ENCODE measurements at regions not wholly inside any gene's neighbourhood (a gene's known extent, or its start where the extent isn't known, plus 50 kb on each side); places are given as distances from the start of the nearest gene placed in this dataset.

DNA sequence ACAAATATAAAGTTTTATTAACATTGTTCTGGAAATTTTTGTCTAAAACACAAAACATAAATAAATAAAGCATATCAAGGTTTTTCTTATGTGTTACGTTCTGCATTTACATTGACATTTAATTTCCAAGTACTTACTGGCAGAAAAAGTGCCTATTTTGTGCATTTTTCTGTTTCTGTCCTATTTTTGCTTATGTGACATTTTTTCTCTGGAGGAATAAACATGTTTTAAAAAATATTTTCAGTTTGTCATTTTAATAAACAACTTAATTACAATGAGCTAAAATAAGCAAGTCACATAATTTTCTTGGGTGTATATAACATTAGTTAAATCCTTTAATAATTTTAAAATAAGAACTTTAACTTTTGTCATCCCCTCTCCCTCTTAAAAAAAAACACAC, 94.4 kb upstream of the HS3ST5 start:
- no peaks in the 10 kb centered on the region for H3K9me3 ChIP-seq (ENCODE audit: low read depth)
- Mint-ChIP-seq H3K27me3 (ENCODE audit: insufficient read depth, low read depth) (peaks cover 4% of the 10 kb centered on the region), H3K27ac (no peak overlapping the region), H3K9me3 (no peaks in the 10 kb centered on the region), H3K4me3 (no peak overlapping the region), H3K36me3 (no peaks in the 10 kb centered on the region), H3K4me1 (peaks cover 6% of the 10 kb centered on the region)
- H3K36me3 ChIP-seq, result no peaks in the 10 kb centered on the region
- TF ChIP-seq EZH2 (IDR thresholded peaks at IDR 0.05) (no peak), EZH2phosphoT487 (IDR thresholded peaks at IDR 0.05) (no peak)
- TF ChIP-seq, protein P1, sequence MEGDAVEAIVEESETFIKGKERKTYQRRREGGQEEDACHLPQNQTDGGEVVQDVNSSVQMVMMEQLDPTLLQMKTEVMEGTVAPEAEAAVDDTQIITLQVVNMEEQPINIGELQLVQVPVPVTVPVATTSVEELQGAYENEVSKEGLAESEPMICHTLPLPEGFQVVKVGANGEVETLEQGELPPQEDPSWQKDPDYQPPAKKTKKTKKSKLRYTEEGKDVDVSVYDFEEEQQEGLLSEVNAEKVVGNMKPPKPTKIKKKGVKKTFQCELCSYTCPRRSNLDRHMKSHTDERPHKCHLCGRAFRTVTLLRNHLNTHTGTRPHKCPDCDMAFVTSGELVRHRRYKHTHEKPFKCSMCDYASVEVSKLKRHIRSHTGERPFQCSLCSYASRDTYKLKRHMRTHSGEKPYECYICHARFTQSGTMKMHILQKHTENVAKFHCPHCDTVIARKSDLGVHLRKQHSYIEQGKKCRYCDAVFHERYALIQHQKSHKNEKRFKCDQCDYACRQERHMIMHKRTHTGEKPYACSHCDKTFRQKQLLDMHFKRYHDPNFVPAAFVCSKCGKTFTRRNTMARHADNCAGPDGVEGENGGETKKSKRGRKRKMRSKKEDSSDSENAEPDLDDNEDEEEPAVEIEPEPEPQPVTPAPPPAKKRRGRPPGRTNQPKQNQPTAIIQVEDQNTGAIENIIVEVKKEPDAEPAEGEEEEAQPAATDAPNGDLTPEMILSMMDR (IDR thresholded peaks at IDR 0.05), result no peak
- H3K27ac ChIP-seq, result no peak overlapping the region
- H2AFZ ChIP-seq (replicated peaks), result no peak overlapping the region
- no peaks in the 10 kb centered on the region for H3K79me2 ChIP-seq (ENCODE audit: low read depth)
- H4K20me1 ChIP-seq (ENCODE audit: low read depth), result no peaks in the 10 kb centered on the region
- no peak overlapping the region for H3K4me3 ChIP-seq
- no peaks in the 10 kb centered on the region for H3F3A ChIP-seq (ENCODE audit: low read depth)
- peaks cover 1% of the 10 kb centered on the region for H3K4me1 ChIP-seq
- no peak overlapping the region for H3K4me2 ChIP-seq
- no peak for DNase-seq (ENCODE audit: low spot score)
- H3K9ac ChIP-seq, result no peak overlapping the region
- no peaks in the 10 kb centered on the region for H3K27me3 ChIP-seq

DNA sequence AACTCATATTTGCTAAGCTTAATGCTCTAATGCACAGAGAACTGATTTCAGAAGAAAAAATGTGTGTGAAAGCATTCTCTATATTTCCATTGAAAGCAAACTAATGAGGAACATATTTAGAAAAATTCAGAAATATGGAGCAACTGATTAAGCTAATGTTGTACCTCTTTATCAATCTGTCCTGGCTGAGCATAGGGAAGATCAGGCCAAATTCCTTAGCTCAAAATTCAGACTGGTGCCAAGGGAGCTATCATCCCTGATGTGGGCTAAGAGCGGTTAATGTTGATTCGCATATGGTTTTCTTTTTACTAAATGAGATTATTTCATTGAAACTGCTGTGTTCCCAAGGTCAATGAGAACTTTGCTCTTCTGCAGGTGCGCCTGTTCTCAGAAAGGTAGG, 93.9 kb upstream of the HS3ST5 start:
- Histone ChIP-seq H4K20me1 (ENCODE audit: low read depth) (no peaks in the 10 kb centered on the region), H3K4me1 (peaks cover 4% of the 10 kb centered on the region), H2AFZ (replicated peaks) (peak overlapping the region; percentile 22), H3K4me3 (no peak overlapping the region), H3K27me3 (no peaks in the 10 kb centered on the region), H3K27ac (no peak overlapping the region), H3K79me2 (ENCODE audit: low read depth) (peaks cover 5% of the 10 kb centered on the region), H3K36me3 (no peaks in the 10 kb centered on the region), H3K9ac (no peak overlapping the region), H3K9me3 (ENCODE audit: low read depth) (no peaks in the 10 kb centered on the region), H3K4me2 (no peak overlapping the region), H3F3A (ENCODE audit: low read depth) (no peaks in the 10 kb centered on the region)
- H3K4me1 Mint-ChIP-seq, result peaks cover 7% of the 10 kb centered on the region
- H3K27ac Mint-ChIP-seq, result no peak overlapping the region
- H3K36me3 Mint-ChIP-seq, result no peaks in the 10 kb centered on the region
- no peaks in the 10 kb centered on the region for H3K9me3 Mint-ChIP-seq
- H3K4me3 Mint-ChIP-seq, result no peak overlapping the region
- peaks cover 4% of the 10 kb centered on the region for H3K27me3 Mint-ChIP-seq (ENCODE audit: insufficient read depth, low read depth)
- TF ChIP-seq, protein P1 (IDR thresholded peaks at IDR 0.05), result no peak
- no peak for TF ChIP-seq EZH2 (IDR thresholded peaks at IDR 0.05)
- TF ChIP-seq EZH2phosphoT487 (IDR thresholded peaks at IDR 0.05), result no peak
- DNase-seq (ENCODE audit: low spot score), result no peak

DNA sequence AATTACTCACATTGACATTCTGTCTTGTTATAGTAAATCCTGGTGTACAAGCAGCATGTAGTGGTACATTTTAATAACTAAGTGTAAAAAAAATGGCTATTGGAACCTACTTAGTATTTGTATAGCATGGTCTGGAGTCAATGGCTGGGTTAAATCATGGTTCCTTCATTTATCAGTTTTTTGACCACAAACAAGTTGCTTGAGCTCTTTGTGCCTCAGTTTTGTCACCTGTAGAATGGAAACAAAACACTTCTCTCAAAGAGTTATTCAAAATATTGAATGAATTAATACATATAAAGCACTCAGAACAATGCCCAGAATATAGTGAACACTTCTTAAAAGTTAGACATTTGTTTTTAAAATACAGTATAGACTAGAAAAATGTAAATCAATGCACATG, 93.2 kb upstream of the HS3ST5 start:
- Mint-ChIP-seq H3K27me3 (ENCODE audit: insufficient read depth, low read depth) (peaks cover 4% of the 10 kb centered on the region), H3K4me3 (no peak overlapping the region), H3K4me1 (peaks cover 14% of the 10 kb centered on the region), H3K9me3 (no peaks in the 10 kb centered on the region), H3K36me3 (no peaks in the 10 kb centered on the region), H3K27ac (no peak overlapping the region)
- Histone ChIP-seq H3K4me2 (no peak overlapping the region), H3F3A (ENCODE audit: low read depth) (no peaks in the 10 kb centered on the region), H2AFZ (replicated peaks) (no peak overlapping the region), H3K79me2 (ENCODE audit: low read depth) (peaks cover 5% of the 10 kb centered on the region), H3K27me3 (no peaks in the 10 kb centered on the region), H3K4me3 (no peak overlapping the region), H4K20me1 (ENCODE audit: low read depth) (no peaks in the 10 kb centered on the region), H3K4me1 (peaks cover 4% of the 10 kb centered on the region), H3K9me3 (ENCODE audit: low read depth) (no peaks in the 10 kb centered on the region), H3K27ac (no peak overlapping the region), H3K36me3 (no peaks in the 10 kb centered on the region), H3K9ac (no peak overlapping the region)
- no peak for TF ChIP-seq EZH2 (IDR thresholded peaks at IDR 0.05)
- TF ChIP-seq, protein P1 (IDR thresholded peaks at IDR 0.05), result no peak
- no peak for TF ChIP-seq EZH2phosphoT487 (IDR thresholded peaks at IDR 0.05)
- DNase-seq (ENCODE audit: low spot score), result no peak

Measured in neural progenitor cell (in vitro differentiated cells).